ENCODE measurements at regions not wholly inside any gene's neighbourhood (a gene's known extent, or its start where the extent isn't known, plus 50 kb on each side); places are given as distances from the start of the nearest gene placed in this dataset.

- Histone ChIP-seq H3K4me2 (ENCODE audit: low read length) (no peak overlapping the region), H3K4me1 (no peaks in the 10 kb centered on the region), H3K27me3 (ENCODE audit: control insufficient read depth, insufficient read depth, low read length) (no peaks in the 10 kb centered on the region), H3K79me2 (no peaks in the 10 kb centered on the region), H3K4me3 (ENCODE audit: low read depth, low read length) (no peak overlapping the region), H2AFZ (no peak overlapping the region), H3K36me3 (ENCODE audit: control insufficient read depth, insufficient read depth, low read length) (no peaks in the 10 kb centered on the region), H3K9ac (no peak overlapping the region), H3K9me3 (ENCODE audit: control insufficient read depth, low read length) (no peaks in the 10 kb centered on the region), H3K27ac (no peak overlapping the region)
- no peak for TF ChIP-seq CTCF (IDR thresholded peaks at IDR 0.05)
Observed at GRCh38 chr11:114928260-114928870, 250.0 kb downstream of the NXPE2 start.

GRCh38 chr11:114929351-114930000 lies 251.1 kb downstream of the NXPE2 start:
- Histone ChIP-seq H3K4me3 (ENCODE audit: low read depth, low read length) (no peak overlapping the region), H3K79me2 (no peaks in the 10 kb centered on the region), H3K4me2 (ENCODE audit: low read length) (no peak overlapping the region), H3K4me1 (no peaks in the 10 kb centered on the region), H3K27ac (no peak overlapping the region), H3K9ac (no peak overlapping the region), H2AFZ (no peak overlapping the region), H3K9me3 (ENCODE audit: control insufficient read depth, low read length) (no peaks in the 10 kb centered on the region), H3K36me3 (ENCODE audit: control insufficient read depth, insufficient read depth, low read length) (no peaks in the 10 kb centered on the region), H3K27me3 (ENCODE audit: control insufficient read depth, insufficient read depth, low read length) (no peaks in the 10 kb centered on the region)
- no peak for TF ChIP-seq CTCF (IDR thresholded peaks at IDR 0.05)

GRCh38 chr11:114938799-114939198 lies 260.5 kb downstream of the NXPE2 start:
- H2AFZ ChIP-seq: no peak overlapping the region
- no peak overlapping the region for H3K9ac ChIP-seq
- no peak overlapping the region for H3K27ac ChIP-seq
- no peaks in the 10 kb centered on the region for H3K79me2 ChIP-seq
- no peaks in the 10 kb centered on the region for H3K4me1 ChIP-seq
- no peak for TF ChIP-seq CTCF (IDR thresholded peaks at IDR 0.05)
- H3K27me3 ChIP-seq (ENCODE audit: control insufficient read depth, insufficient read depth, low read length): no peaks in the 10 kb centered on the region
- no peaks in the 10 kb centered on the region for H3K9me3 ChIP-seq (ENCODE audit: control insufficient read depth, low read length)
- H3K36me3 ChIP-seq (ENCODE audit: control insufficient read depth, insufficient read depth, low read length): no peaks in the 10 kb centered on the region
- no peak overlapping the region for H3K4me2 ChIP-seq (ENCODE audit: low read length)
- no peak overlapping the region for H3K4me3 ChIP-seq (ENCODE audit: low read depth, low read length)

- Histone ChIP-seq H3K27ac (no peak overlapping the region), H3K27me3 (ENCODE audit: control insufficient read depth, insufficient read depth, low read length) (no peaks in the 10 kb centered on the region), H3K4me2 (ENCODE audit: low read length) (no peak overlapping the region), H2AFZ (no peak overlapping the region), H3K4me3 (ENCODE audit: low read depth, low read length) (no peak overlapping the region), H3K4me1 (no peaks in the 10 kb centered on the region), H3K9me3 (ENCODE audit: control insufficient read depth, low read length) (no peaks in the 10 kb centered on the region), H3K36me3 (ENCODE audit: control insufficient read depth, insufficient read depth, low read length) (no peaks in the 10 kb centered on the region), H3K9ac (no peak overlapping the region), H3K79me2 (no peaks in the 10 kb centered on the region)
- no peak for TF ChIP-seq CTCF (IDR thresholded peaks at IDR 0.05)
Observed at GRCh38 chr11:114942207-114942606, 263.9 kb downstream of the NXPE2 start.

Data from parathyroid adenoma (tissue), 2 donors.